Left forelimb (tissue), 1 donor: ENCODE measurements at regions not wholly inside any gene's neighbourhood (a gene's known extent, or its start where the extent isn't known, plus 50 kb on each side); places are given as distances from the start of the nearest gene placed in this dataset.
"Not testable (repeated sequence)": the region's sequence is repeated elsewhere in the genome, so short reads cannot be mapped to it uniquely, and the experiment has no call there.

Experiments used
- DNase-seq: peaks from one replicate; pipeline ENCODE4 v3.0.0-alpha.2; 2018; ENCODE audit warnings: low spot score

GRCh38 chr10:45056806-45057205, 56.1 kb downstream of the ZNF22 start:
- DNase-seq: not testable (repeated sequence)

- DNase-seq: no peak
Observed at GRCh38 chr10:45058580-45058979, 57.9 kb downstream of the ZNF22 start.

GRCh38 chr10:45058992-45059561, 58.4 kb downstream of the ZNF22 start:
- DNase-seq: no peak

DNA sequence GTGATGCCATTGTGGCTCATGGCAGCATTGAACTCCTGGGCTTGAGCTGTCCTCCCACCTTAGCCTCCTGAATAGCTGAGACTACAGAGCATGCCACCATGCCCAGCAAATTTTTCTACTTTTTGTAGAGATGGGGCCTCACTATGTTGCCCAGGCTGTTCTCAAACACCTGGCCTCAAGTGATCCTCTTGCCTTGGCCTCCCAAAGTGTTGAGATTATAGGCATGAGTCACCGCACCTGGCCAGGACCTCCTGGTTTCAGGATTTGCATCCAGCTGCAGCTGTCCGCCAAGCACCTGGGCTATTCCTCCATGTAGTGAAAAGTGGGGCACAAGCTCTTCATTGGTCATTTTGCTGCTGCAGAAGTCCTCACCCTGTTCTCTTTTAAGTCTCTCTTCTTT, 58.9 kb downstream of the ZNF22 start:
- DNase-seq: no peak

DNA sequence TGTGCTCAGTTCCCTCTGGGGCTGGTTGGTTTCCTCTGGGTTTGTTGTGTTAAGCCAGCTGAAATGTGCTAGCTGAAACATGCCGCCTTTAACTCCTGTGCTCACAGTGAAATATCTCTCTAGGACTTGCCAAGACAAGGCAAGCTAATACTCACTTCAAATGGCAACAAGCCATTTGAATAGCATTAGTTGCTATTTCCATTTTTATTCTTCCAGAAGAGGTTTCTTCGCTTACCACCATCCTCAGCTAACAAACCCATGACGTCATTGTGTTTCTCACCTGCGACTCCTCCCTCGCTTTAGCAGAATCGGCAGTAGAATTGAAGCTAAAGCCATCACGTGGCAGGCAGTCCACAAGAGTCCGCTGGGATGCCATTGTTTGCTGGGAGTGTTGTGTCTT, 61.3 kb downstream of the ZNF22 start:
- DNase-seq: no peak

DNA sequence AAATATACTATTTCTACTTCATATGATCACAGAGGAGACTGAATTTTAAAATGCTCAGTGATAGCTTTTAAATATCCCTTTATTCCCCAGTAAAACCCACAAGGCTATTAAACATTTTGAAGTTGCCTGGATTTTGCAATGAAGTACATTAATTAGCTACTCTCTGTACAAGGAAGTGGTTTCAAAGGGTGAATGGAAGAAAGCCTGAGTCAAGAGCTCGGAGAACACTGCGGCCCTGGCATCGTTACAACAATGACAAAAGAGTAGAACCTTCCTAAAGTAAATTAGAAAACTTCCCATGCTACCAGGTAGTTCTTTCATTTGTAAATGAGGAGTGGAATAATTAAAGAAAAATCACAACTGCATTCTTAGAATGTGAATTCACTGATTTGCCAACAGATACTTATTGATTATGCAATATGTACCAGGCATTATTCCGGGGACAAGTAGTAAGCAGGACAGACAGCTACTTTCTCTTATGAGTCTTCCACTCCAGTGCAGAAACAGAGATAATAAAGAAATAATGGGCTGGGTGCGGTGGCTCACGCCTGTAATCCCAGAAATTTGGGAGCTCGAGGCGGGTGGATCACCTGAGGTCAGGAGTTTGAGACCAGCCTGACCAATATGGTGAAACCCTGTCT, 63.0 kb downstream of the ZNF22 start:
- no peak for DNase-seq

GRCh38 chr10:45064998-45065397, 64.3 kb downstream of the ZNF22 start:
- DNase-seq: no peak

GRCh38 chr10:45071043-45071813, 70.5 kb downstream of the ZNF22 start:
- no peak for DNase-seq

- no peak for DNase-seq
Observed at GRCh38 chr10:45075216-45075615, 74.5 kb downstream of the ZNF22 start.

DNA sequence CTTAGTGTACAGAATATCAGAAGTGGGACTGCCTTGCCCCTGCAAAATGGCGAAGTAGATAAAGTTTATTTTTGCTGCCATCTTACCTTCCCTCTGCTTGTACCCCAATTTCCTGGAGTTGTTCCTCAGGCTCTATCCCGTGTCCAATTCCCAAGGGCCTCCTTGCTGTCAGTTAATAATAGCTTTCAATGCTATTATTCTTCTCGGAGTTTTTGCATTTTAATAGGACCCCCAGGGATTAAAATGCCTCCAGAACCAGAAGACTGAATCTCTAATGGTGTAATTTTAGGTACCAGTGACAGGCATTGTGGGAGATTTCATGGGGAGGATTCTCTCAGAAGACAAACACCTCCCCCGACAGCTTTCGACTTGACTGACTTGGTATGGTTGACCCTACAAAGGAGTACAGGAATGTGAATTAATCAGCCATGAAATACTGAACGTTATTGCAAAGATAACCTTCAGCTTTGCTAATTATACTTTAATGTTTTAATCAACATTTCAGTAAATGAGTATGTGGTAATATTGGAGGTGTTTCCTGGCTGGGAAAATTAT, 75.2 kb downstream of the ZNF22 start:
- DNase-seq: no peak

DNA sequence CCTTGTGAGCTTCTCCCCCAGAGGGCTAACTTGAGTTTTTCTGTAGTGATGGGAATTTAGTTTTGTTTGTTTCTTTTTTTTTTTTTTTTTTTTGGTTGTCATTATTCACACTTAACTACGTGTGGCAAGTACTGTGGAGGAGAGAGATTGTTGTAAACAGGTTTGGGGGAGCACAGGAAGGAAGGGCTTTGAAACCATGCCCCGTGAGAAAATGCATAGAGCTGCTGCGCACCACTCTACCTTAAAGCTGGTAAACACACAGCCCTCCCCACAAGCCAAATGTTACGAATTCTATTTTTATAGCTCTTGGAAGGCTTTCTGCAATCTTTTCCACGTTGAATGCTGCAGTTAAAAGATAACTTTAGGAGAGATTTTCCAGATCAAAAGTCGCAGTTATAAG, 76.2 kb downstream of the ZNF22 start:
- DNase-seq: no peak

GRCh38 chr10:45080331-45080730, 79.6 kb downstream of the ZNF22 start:
- no peak for DNase-seq

GRCh38 chr10:45082176-45082575, 81.5 kb downstream of the ZNF22 start:
- no peak for DNase-seq

GRCh38 chr10:45091968-45092367, 91.2 kb downstream of the ZNF22 start:
- no peak for DNase-seq

GRCh38 chr10:45093945-45094344, 93.2 kb downstream of the ZNF22 start:
- DNase-seq: no peak

GRCh38 chr10:45095286-45095685, 94.6 kb downstream of the ZNF22 start:
- DNase-seq: no peak

- no peak for DNase-seq
Observed at GRCh38 chr10:45096001-45096400, 95.3 kb downstream of the ZNF22 start.

GRCh38 chr10:45100429-45100828, 99.7 kb downstream of the ZNF22 start:
- DNase-seq: no peak

DNA sequence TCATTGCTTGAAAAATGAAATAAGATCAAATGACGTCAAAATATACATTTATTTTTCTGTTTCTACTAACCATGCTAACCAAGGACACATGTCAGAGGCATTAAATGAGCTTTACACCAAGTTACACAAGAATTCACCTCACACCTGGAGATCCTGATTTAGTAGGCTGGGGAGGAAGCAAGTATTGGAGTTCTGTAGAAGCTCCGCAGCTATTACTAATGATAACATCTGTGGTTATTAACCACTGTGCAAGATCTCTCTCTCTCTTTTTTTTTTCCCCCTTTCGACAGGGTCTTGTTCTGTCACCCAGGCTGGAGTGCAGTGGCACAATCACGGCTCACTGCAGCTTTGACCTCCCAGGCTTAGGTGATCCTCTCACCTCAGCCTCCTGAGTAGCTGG, 104.0 kb downstream of the ZNF22 start:
- DNase-seq: no peak

DNA sequence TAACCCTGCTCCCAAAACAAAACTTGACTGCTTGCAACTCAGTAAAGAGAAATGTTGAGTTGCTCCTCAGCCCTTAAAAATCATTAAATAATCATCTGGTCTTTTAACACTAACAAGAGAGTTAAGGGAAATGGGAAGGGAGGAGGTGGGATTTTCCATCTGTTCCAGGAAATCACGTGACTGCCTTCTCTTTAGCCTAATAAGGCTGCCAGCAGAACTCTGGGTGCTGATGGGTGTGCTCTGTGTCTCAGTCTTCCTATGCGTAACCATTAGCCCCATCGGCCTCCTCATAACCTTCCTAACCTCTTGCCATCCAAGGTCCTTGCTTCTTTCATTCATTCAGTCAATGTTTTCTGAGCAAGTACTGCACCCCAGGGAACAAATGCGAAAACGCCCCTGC, 104.6 kb downstream of the ZNF22 start:
- not testable (repeated sequence) for DNase-seq

- no peak for DNase-seq
Observed at GRCh38 chr10:45106236-45106856, 105.6 kb downstream of the ZNF22 start.

DNA sequence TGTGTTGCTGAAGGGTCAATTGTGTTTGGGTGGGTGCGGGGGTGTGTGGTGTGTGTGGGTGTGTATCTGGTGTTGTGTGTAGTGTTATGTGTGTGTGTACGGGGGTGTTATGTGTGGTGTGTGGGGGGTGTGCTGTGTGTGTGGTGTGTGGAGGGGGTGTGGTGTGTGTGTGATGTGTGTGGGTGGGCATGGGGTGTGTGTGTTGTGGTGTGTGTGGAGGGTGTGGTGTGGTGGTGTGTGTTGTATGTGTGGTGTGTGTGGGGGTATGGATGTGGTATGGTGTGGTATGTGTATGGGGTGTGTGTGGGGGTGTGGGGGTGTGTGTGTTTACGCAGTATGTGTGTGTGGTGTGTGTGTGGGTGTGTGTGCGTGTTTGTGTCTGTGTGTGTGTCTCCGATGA, 110.8 kb downstream of the ZNF22 start:
- DNase-seq: no peak

- DNase-seq: not testable (repeated sequence)
Observed at GRCh38 chr10:45117940-45118339, 117.2 kb downstream of the ZNF22 start.
